SK-N-SH (cell line): ENCODE measurements at regions not wholly inside any gene's neighbourhood (a gene's known extent, or its start where the extent isn't known, plus 50 kb on each side); places are given as distances from the start of the nearest gene placed in this dataset.

Experiments
- CTCF ChIA-PET: fragments of 300-600, 350-600 bp; formaldehyde crosslinking; extraction: SDS; loops from one replicate; lab custom pipeline; 2021; lab: Yijun Ruan, JAX
- POLR2A ChIA-PET: fragments of 350-600 bp; sonication (Branson Sonifier 250); formaldehyde crosslinking; extraction: SDS; loops from one replicate; lab custom pipeline; 2020; ENCODE audit warnings: antibody characterized with exemption, inconsistent platforms; lab: Yijun Ruan, JAX
- DNase-seq: peaks from one replicate; pipeline ENCODE4 v3.0.0; 2012
- H2AFZ ChIP-seq: fragments of 200-600 bp; sonication (generic); 2 replicates; pipeline ENCODE4 v1.8.1; 2016; ENCODE audit warnings: antibody characterized with exemption, mild to moderate bottlenecking, low read depth
- H3F3A ChIP-seq: fragments of 200-600 bp; sonication (generic); replicated peaks from 2 replicates; pipeline ENCODE3; 2016; ENCODE audit warnings: antibody characterized with exemption, mild to moderate bottlenecking; ENCODE audit not compliant: insufficient read depth
- H3K27ac ChIP-seq, 2 experiments: fragments of 200-500 bp in 1 of 2; fragments of 200-600 bp in 1 of 2; sonication (Bioruptor generic) in 1 of 2; sonication (generic), shearing (Covaris generic) in 1 of 2; 2 replicates each; pipeline versions ENCODE4 v1.5.1 to v1.6.1; 2014 to 2016; ENCODE audit warnings: low read depth in 2 of 2, inconsistent platforms in 1 of 2, low read length in 1 of 2, mild to moderate bottlenecking in 1 of 2, mixed read lengths in 1 of 2
- H3K27me3 ChIP-seq: fragments of 200-600 bp; sonication (generic), shearing (Covaris generic); 2 replicates; pipeline ENCODE4 v1.6.1; 2016; ENCODE audit warnings: mixed run types; ENCODE audit not compliant: insufficient read depth
- H3K36me3 ChIP-seq, 2 experiments: fragments of 200-500 bp in 1 of 2; fragments of 200-600 bp in 1 of 2; sonication (Bioruptor generic) in 1 of 2; sonication (generic) in 1 of 2; replicated peaks in 1 of 2; 2 replicates each; pipeline versions ENCODE3 to v1.5.1; 2014 to 2016; ENCODE audit warnings: low read length in 1 of 2, mild to moderate bottlenecking in 1 of 2; ENCODE audit not compliant: insufficient read depth in 2 of 2, control insufficient read depth in 1 of 2
- H3K4me1 ChIP-seq, 2 experiments: fragments of 200-500 bp in 1 of 2; fragments of 200-600 bp in 1 of 2; sonication (Bioruptor generic) in 1 of 2; sonication (generic), shearing (Covaris generic) in 1 of 2; 2 replicates each; pipeline versions ENCODE4 v1.5.1 to v1.6.1; 2014 to 2016; ENCODE audit warnings: low read depth in 1 of 2, low read length in 1 of 2, mixed run types in 1 of 2; ENCODE audit not compliant: insufficient read depth in 2 of 2, control insufficient read depth in 1 of 2
- H3K4me2 ChIP-seq: fragments of 200-600 bp; sonication (generic), shearing (Covaris generic); 2 replicates; pipeline ENCODE4 v1.6.1; 2017; ENCODE audit warnings: mixed run types
- H3K4me3 ChIP-seq, 2 experiments: fragments of 200-500 bp in 1 of 2; fragments of 200-600 bp in 1 of 2; sonication (Bioruptor generic) in 1 of 2; sonication (generic), shearing (Covaris generic) in 1 of 2; 2 replicates each; pipeline versions ENCODE4 v1.5.1 to v1.8.1; 2014 to 2016; ENCODE audit warnings: low read depth in 2 of 2, inconsistent platforms in 1 of 2, low read length in 1 of 2, mild to moderate bottlenecking in 1 of 2, mixed read lengths in 1 of 2, moderate library complexity in 1 of 2
- H3K79me2 ChIP-seq: fragments of 200-600 bp; sonication (generic); 2 replicates; pipeline ENCODE4 v1.8.1; 2017; ENCODE audit warnings: mild to moderate bottlenecking; ENCODE audit not compliant: insufficient read depth
- H3K9ac ChIP-seq: fragments of 200-600 bp; sonication (generic); 2 replicates; pipeline ENCODE4 v1.6.1; 2017; ENCODE audit warnings: mixed run types
- H3K9me2 ChIP-seq: fragments of 200-600 bp; sonication (generic); 2 replicates; pipeline ENCODE4 v1.6.1; 2017; ENCODE audit warnings: mixed run types
- H3K9me3 ChIP-seq: fragments of 200-600 bp; sonication (generic); 2 replicates; pipeline ENCODE4 v1.6.1; 2017; ENCODE audit warnings: mixed run types, mild to moderate bottlenecking, moderate library complexity
- H4K20me1 ChIP-seq: fragments of 200-600 bp; sonication (generic); 2 replicates; pipeline ENCODE4 v1.6.1; 2017; ENCODE audit warnings: mild to moderate bottlenecking, mixed run types; ENCODE audit not compliant: insufficient read depth
- EZH2phosphoT487 ChIP-seq: fragments of 200-600 bp; sonication (generic); IDR thresholded peaks from 2 replicates; pipeline ENCODE4 v1.6.1; 2017; ENCODE audit warnings: low read depth, mixed run types, mild to moderate bottlenecking, antibody characterized with exemption, moderate library complexity, borderline replicate concordance
- FOSL2 ChIP-seq: IDR thresholded peaks from 2 replicates; pipeline ENCODE4 v1.4.0; 2012; ENCODE audit warnings: low read depth, mild to moderate bottlenecking, moderate library complexity, borderline replicate concordance
- FOXM1 ChIP-seq: IDR thresholded peaks from 2 replicates; pipeline ENCODE4 v1.4.0; 2012; ENCODE audit warnings: low read depth, mild to moderate bottlenecking
- GABPA ChIP-seq: IDR thresholded peaks from 2 replicates; pipeline ENCODE4 v1.4.0; 2012; ENCODE audit warnings: low read depth, mild to moderate bottlenecking
- GATA2 ChIP-seq: sonication (generic); formaldehyde crosslinking; IDR thresholded peaks from 2 replicates; pipeline ENCODE4 v1.5.0; 2020; ENCODE audit warnings: mild to moderate bottlenecking, missing genetic modification reagents
- MAX ChIP-seq: IDR thresholded peaks from 2 replicates; pipeline ENCODE4 v1.4.0; 2012; ENCODE audit warnings: low read depth
- MEF2A ChIP-seq: IDR thresholded peaks from 2 replicates; pipeline ENCODE4 v1.4.0; 2012; ENCODE audit warnings: low read depth, borderline replicate concordance
- NFIC ChIP-seq: IDR thresholded peaks from 2 replicates; pipeline ENCODE4 v1.4.0; 2012; ENCODE audit warnings: borderline replicate concordance
- NRF1 ChIP-seq: IDR thresholded peaks from 2 replicates; pipeline ENCODE4 v1.6.1; 2012; ENCODE audit warnings: low read depth, mild to moderate bottlenecking, low read length
- POLR2AphosphoS5 ChIP-seq: IDR thresholded peaks from 2 replicates; pipeline ENCODE4 v1.6.1; 2012; ENCODE audit warnings: low read depth, low read length
- RCOR1 ChIP-seq: fragments of 150-350 bp; IDR thresholded peaks from 2 replicates; pipeline ENCODE4 v1.6.1; 2017; ENCODE audit warnings: antibody characterized with exemption, low read length
- RXRA ChIP-seq: IDR thresholded peaks from 2 replicates; pipeline ENCODE4 v1.4.0; 2012; ENCODE audit warnings: low read depth, mild to moderate bottlenecking, borderline replicate concordance
- SIN3A ChIP-seq: IDR thresholded peaks from 2 replicates; pipeline ENCODE4 v1.6.1; 2012; ENCODE audit warnings: low read depth, mild to moderate bottlenecking, low read length, moderate library complexity, borderline replicate concordance
- SMC3 ChIP-seq: IDR thresholded peaks from 2 replicates; pipeline ENCODE4 v1.6.1; 2012; ENCODE audit warnings: low read depth, low read length, improper control_type of control experiment
- TCF12 ChIP-seq: IDR thresholded peaks from 2 replicates; pipeline ENCODE4 v1.4.0; 2012
- WGBS: methylation state at CpG from one replicate; pipeline ENCODE4 v1.1.6; 2017; ENCODE audit warnings: low lambda C conversion rate; 5-methylcytosine and 5-hydroxymethylcytosine counted together
- TF ChIP-seq, protein P1 (sequence below): fragments of 150-350 bp; IDR thresholded peaks from 2 replicates; pipeline ENCODE4 v1.6.1; 2017; ENCODE audit warnings: antibody characterized with exemption, low read length, low read depth, borderline replicate concordance
- TF ChIP-seq, protein P2 (sequence below): IDR thresholded peaks from 2 replicates; pipeline ENCODE4; 2012
- TF ChIP-seq, protein P3 (sequence below): IDR thresholded peaks from 2 replicates; pipeline ENCODE4 v1.4.0; 2012; ENCODE audit warnings: low read depth, borderline replicate concordance
- TF ChIP-seq, protein P4 (sequence below): IDR thresholded peaks from 2 replicates; pipeline ENCODE4 v1.6.1; 2012; ENCODE audit warnings: mild to moderate bottlenecking, low read depth, low read length, moderate library complexity

- H3K9me2 ChIP-seq: no peaks in the 10 kb centered on the region
- 16% methylated on average over 1 of the region's 1 CpG for WGBS
- H2AFZ ChIP-seq: no peak overlapping the region
- no peak overlapping the region for H3K4me3 ChIP-seq
- POLR2A ChIA-PET: no interaction called here
- no peaks in the 10 kb centered on the region for H4K20me1 ChIP-seq
- CTCF ChIA-PET: no interaction called here
- H3F3A ChIP-seq: no peaks in the 10 kb centered on the region
- H3K27me3 ChIP-seq: no peaks in the 10 kb centered on the region
- no peak overlapping the region for H3K4me2 ChIP-seq
- no peaks in the 10 kb centered on the region for H3K36me3 ChIP-seq
- no peak overlapping the region for H3K9ac ChIP-seq
- no peak for DNase-seq
- no peaks in the 10 kb centered on the region for H3K9me3 ChIP-seq
- no peaks in the 10 kb centered on the region for H3K79me2 ChIP-seq
- no peaks in the 10 kb centered on the region for H3K4me1 ChIP-seq
- H3K27ac ChIP-seq: no peak overlapping the region
- TF ChIP-seq, protein P1, sequence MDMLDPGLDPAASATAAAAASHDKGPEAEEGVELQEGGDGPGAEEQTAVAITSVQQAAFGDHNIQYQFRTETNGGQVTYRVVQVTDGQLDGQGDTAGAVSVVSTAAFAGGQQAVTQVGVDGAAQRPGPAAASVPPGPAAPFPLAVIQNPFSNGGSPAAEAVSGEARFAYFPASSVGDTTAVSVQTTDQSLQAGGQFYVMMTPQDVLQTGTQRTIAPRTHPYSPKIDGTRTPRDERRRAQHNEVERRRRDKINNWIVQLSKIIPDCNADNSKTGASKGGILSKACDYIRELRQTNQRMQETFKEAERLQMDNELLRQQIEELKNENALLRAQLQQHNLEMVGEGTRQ: no peak
- TF ChIP-seq RXRA (no peak), RCOR1 (no peak), GATA2 (CRISPR knock-in tag) (no peak), SMC3 (no peak), MAX (no peak), FOXM1 (no peak), NFIC (no peak), TCF12 (no peak), MEF2A (no peak), SIN3A (no peak), POLR2AphosphoS5 (no peak), EZH2phosphoT487 (no peak), GABPA (no peak), FOSL2 (no peak)
These were observed 1016.0 kb downstream of the ARAP2 start for GRCh38 chr4:35228313-35228712.

DNA sequence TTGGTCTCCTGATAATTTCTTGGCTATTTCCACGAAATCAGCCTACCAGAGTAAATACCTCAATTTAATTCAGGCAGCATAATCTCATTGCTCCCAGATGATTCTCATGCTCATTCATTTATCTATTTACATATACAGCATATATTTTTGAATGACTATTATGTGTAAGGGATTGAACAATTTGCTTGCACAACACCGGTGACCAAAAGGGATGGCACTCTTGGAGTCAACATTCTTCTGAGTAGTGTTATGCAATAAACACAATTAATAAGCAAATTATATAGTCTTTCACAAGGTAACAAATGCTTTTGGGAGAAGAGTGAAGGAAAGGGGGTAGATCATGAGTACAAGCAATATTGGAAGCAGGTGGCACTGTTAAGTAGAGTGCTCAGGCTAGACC is 1015.3 kb downstream of the ARAP2 start:
- H3K27me3 ChIP-seq: no peaks in the 10 kb centered on the region
- no peaks in the 10 kb centered on the region for H3K36me3 ChIP-seq
- H4K20me1 ChIP-seq: no peaks in the 10 kb centered on the region
- POLR2A ChIA-PET: no interaction called here
- H3K9me2 ChIP-seq: no peaks in the 10 kb centered on the region
- DNase-seq: no peak
- H2AFZ ChIP-seq: no peak overlapping the region
- H3K79me2 ChIP-seq: no peaks in the 10 kb centered on the region
- no peak overlapping the region for H3K27ac ChIP-seq
- no peaks in the 10 kb centered on the region for H3K4me1 ChIP-seq
- H3K9ac ChIP-seq: no peak overlapping the region
- H3K9me3 ChIP-seq: no peaks in the 10 kb centered on the region
- no peak overlapping the region for H3K4me3 ChIP-seq
- no peak overlapping the region for H3K4me2 ChIP-seq
- CTCF ChIA-PET: no interaction called here
- no peaks in the 10 kb centered on the region for H3F3A ChIP-seq
- WGBS: 29% methylated on average over 2 of the region's 2 CpGs
- TF ChIP-seq SMC3 (no peak), RCOR1 (no peak), GATA2 (CRISPR knock-in tag) (no peak), MAX (no peak), FOXM1 (no peak), NRF1 (no peak), RXRA (no peak)
- TF ChIP-seq, protein P2, sequence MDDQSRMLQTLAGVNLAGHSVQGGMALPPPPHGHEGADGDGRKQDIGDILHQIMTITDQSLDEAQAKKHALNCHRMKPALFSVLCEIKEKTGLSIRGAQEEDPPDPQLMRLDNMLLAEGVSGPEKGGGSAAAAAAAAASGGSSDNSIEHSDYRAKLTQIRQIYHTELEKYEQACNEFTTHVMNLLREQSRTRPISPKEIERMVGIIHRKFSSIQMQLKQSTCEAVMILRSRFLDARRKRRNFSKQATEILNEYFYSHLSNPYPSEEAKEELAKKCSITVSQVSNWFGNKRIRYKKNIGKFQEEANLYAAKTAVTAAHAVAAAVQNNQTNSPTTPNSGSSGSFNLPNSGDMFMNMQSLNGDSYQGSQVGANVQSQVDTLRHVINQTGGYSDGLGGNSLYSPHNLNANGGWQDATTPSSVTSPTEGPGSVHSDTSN: no peak
- TF ChIP-seq, protein P3, sequence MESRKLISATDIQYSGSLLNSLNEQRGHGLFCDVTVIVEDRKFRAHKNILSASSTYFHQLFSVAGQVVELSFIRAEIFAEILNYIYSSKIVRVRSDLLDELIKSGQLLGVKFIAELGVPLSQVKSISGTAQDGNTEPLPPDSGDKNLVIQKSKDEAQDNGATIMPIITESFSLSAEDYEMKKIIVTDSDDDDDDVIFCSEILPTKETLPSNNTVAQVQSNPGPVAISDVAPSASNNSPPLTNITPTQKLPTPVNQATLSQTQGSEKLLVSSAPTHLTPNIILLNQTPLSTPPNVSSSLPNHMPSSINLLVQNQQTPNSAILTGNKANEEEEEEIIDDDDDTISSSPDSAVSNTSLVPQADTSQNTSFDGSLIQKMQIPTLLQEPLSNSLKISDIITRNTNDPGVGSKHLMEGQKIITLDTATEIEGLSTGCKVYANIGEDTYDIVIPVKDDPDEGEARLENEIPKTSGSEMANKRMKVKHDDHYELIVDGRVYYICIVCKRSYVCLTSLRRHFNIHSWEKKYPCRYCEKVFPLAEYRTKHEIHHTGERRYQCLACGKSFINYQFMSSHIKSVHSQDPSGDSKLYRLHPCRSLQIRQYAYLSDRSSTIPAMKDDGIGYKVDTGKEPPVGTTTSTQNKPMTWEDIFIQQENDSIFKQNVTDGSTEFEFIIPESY: no peak
- TF ChIP-seq, protein P1: no peak
- TF ChIP-seq, protein P4, sequence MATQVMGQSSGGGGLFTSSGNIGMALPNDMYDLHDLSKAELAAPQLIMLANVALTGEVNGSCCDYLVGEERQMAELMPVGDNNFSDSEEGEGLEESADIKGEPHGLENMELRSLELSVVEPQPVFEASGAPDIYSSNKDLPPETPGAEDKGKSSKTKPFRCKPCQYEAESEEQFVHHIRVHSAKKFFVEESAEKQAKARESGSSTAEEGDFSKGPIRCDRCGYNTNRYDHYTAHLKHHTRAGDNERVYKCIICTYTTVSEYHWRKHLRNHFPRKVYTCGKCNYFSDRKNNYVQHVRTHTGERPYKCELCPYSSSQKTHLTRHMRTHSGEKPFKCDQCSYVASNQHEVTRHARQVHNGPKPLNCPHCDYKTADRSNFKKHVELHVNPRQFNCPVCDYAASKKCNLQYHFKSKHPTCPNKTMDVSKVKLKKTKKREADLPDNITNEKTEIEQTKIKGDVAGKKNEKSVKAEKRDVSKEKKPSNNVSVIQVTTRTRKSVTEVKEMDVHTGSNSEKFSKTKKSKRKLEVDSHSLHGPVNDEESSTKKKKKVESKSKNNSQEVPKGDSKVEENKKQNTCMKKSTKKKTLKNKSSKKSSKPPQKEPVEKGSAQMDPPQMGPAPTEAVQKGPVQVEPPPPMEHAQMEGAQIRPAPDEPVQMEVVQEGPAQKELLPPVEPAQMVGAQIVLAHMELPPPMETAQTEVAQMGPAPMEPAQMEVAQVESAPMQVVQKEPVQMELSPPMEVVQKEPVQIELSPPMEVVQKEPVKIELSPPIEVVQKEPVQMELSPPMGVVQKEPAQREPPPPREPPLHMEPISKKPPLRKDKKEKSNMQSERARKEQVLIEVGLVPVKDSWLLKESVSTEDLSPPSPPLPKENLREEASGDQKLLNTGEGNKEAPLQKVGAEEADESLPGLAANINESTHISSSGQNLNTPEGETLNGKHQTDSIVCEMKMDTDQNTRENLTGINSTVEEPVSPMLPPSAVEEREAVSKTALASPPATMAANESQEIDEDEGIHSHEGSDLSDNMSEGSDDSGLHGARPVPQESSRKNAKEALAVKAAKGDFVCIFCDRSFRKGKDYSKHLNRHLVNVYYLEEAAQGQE: no peak
